Brain microvascular endothelial cell (primary cell): ENCODE measurements at regions not wholly inside any gene's neighbourhood (a gene's known extent, or its start where the extent isn't known, plus 50 kb on each side); places are given as distances from the start of the nearest gene placed in this dataset.
A peak's percentile ranks its signal among the peaks of the same experiment; 100 is the strongest.

Experiments used
- DNase-seq: peaks from one replicate; pipeline ENCODE4 v3.0.0-alpha.2; 2020
- H3K27ac ChIP-seq: fragments of 250-450 bp; sonication (Bioruptor Pico); 2 replicates; pipeline ENCODE4 v1.5.1; 2020; ENCODE audit warnings: mild to moderate bottlenecking, moderate library complexity
- H3K27me3 ChIP-seq: fragments of 250-450 bp; sonication (Bioruptor Pico); replicated peaks from 2 replicates; pipeline ENCODE4 v1.5.1; 2020; ENCODE audit warnings: mild to moderate bottlenecking
- H3K36me3 ChIP-seq: fragments of 250-450 bp; sonication (Bioruptor Pico); replicated peaks from 2 replicates; pipeline ENCODE4 v1.5.1; 2020; ENCODE audit warnings: mild to moderate bottlenecking
- H3K4me3 ChIP-seq: 2 replicates; pipeline ENCODE4 v1.5.1; 2011; ENCODE audit warnings: low read depth, mild to moderate bottlenecking, control low read depth, low read length, moderate library complexity
- in situ Hi-C: cut with HindIII; loops from 2 replicates; pipeline ENCODE4 v1.10.0; 2017; ENCODE audit warnings: low sequenced_read_pairs, low pct_ligation_motif_present
- TF ChIP-seq, protein P1 (sequence below): IDR thresholded peaks from 2 replicates; pipeline ENCODE4 v1.5.1; 2011; ENCODE audit warnings: low read depth, mild to moderate bottlenecking, moderate library complexity, low read length, control low read depth, inconsistent platforms; ENCODE audit errors: missing control alignments

DNA sequence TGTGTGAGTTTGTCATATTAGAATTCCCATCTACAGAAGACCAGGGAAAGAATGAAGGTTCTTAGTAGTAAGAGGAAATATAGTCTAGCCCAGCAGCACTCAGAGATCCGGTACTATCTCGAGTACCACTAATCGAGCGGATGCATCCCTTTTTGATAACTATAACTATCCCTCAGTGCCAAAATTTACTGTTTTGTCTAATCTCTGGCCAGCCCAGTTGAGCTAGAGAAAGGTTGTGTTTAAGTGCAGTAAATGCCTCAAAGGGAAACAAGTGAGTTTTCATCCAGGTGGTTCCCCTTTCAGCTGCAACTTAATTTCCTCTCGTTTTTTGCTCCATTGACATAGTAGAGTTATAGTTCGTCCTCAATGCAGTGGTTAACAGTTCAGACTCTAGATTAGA, 146.7 kb downstream of the GPBP1 start:
- DNase-seq: no peak
- in situ Hi-C loops: loop anchor here (25.0 kb wide), 2 partner anchors 167 to 1142 kb away; partner anchors contain the start of genes ACTBL2 and PLK2
- Histone ChIP-seq H3K36me3 (no peaks in the 10 kb centered on the region), H3K27me3 (no peaks in the 10 kb centered on the region), H3K4me3 (no peak overlapping the region), H3K27ac (no peak overlapping the region)
- TF ChIP-seq, protein P1, sequence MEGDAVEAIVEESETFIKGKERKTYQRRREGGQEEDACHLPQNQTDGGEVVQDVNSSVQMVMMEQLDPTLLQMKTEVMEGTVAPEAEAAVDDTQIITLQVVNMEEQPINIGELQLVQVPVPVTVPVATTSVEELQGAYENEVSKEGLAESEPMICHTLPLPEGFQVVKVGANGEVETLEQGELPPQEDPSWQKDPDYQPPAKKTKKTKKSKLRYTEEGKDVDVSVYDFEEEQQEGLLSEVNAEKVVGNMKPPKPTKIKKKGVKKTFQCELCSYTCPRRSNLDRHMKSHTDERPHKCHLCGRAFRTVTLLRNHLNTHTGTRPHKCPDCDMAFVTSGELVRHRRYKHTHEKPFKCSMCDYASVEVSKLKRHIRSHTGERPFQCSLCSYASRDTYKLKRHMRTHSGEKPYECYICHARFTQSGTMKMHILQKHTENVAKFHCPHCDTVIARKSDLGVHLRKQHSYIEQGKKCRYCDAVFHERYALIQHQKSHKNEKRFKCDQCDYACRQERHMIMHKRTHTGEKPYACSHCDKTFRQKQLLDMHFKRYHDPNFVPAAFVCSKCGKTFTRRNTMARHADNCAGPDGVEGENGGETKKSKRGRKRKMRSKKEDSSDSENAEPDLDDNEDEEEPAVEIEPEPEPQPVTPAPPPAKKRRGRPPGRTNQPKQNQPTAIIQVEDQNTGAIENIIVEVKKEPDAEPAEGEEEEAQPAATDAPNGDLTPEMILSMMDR: no peak

DNA sequence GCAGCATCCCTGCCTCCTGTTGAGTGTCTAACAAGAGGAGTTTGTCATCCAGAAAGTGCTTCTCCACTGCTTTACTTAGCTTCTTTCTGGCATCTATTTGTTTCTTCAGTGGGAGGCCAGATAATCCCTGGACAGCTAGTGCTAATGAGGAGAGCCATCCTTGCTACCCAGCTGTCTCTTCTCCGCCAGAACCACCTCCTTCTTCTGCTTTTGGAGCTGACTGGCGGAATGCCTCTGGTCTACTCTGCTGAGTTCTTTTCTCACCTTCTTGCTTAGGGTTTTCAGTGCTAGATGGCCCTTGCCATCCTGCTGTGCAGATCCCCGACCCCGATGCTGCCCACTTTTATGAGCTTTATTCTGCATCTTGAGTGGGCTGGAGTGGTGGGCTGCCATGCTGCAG, 145.8 kb downstream of the GPBP1 start:
- no peaks in the 10 kb centered on the region for H3K36me3 ChIP-seq
- in situ Hi-C loops: loop anchor here (25.0 kb wide), 2 partner anchors 168 to 1143 kb away; partner anchors contain the start of genes ACTBL2 and PLK2
- H3K4me3 ChIP-seq: no peak overlapping the region
- TF ChIP-seq, protein P1: no peak
- no peak overlapping the region for H3K27ac ChIP-seq
- no peak for DNase-seq
- no peaks in the 10 kb centered on the region for H3K27me3 ChIP-seq

DNA sequence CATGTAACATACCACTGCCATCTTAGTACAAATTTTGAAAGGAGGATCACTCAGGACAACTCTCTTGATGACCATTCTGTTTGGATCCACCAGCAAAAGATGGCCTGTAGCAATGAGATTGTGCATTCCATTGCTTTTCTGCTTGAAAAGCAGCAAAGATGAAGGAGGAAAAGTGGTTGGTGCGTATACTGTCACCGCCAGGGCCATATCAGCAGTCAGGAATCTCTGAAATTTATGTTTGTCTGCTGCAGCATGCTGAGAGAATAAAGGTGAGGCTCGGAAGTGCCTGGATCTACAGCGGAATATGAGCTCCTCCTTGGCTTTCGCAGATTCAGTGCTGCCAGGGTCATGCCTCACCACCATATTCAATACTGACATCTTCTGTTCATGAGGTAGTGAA, 144.4 kb downstream of the GPBP1 start:
- in situ Hi-C loops: loop anchor here (25.0 kb wide), 2 partner anchors 169 to 1144 kb away; partner anchors contain the start of genes ACTBL2 and PLK2

DNA sequence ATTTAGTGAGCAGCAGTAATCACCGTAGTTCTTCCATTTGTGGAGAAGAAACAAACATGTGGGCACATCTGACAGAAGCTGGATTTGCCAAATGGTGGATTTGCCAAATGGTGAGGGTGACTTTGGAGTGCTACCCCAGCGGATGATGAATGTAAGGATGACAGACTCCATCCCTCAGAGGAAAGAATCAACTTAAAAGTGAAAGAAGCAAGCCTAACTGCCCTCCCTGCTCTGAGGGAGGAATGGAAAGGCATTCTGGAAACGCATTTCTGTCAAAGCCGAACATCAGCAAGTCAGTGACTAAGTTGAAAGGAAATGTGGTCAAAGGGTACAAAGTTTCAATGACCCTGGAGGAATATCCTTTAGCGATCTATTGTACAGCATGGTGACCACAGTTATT, 143.5 kb downstream of the GPBP1 start:
- Histone ChIP-seq H3K4me3 (no peak overlapping the region), H3K27ac (peak overlapping the region; percentile 88), H3K27me3 (no peaks in the 10 kb centered on the region), H3K36me3 (no peaks in the 10 kb centered on the region)
- TF ChIP-seq, protein P1: no peak
- DNase-seq: peak; percentile 22
- in situ Hi-C loops: loop anchor here (25.0 kb wide), 2 partner anchors 170 to 1145 kb away; partner anchors contain the start of genes ACTBL2 and PLK2

More for the DNA sequence above, 144.4 kb downstream of the GPBP1 start:
- no peak overlapping the region for H3K27ac ChIP-seq
- TF ChIP-seq, protein P1: no peak
- H3K4me3 ChIP-seq: no peak overlapping the region
- no peaks in the 10 kb centered on the region for H3K36me3 ChIP-seq
- DNase-seq: no peak
- no peaks in the 10 kb centered on the region for H3K27me3 ChIP-seq

DNA sequence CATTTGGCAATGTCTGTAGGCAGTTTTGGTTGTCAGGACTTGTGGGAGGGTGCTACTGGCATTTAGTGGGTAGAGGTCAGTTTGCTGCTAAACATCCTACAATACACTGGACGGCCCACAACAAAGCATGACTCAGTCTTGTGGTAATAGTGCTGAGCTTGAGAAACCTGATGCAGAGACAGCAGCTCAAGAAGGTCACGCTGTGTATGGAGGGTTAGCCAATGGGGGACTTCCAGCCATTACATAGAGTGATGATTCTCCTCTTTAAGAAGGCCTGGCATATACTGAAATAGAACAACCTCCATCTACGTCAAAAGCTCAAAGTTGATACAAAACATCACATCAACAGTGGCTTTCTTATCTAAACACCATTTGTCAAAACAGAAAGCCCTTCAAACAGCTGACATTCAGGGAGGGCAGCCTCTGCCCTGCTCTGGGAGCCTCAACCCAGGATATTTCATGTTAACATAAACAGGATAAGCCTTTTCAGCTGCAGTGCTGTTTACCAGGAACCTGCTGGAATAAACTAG, 143.0 kb downstream of the GPBP1 start:
- TF ChIP-seq, protein P1: no peak
- Histone ChIP-seq H3K27me3 (no peaks in the 10 kb centered on the region), H3K4me3 (no peak overlapping the region), H3K36me3 (no peaks in the 10 kb centered on the region), H3K27ac (peak overlapping the region; percentile 88)
- in situ Hi-C loops: loop anchor here (25.0 kb wide), 2 partner anchors 170 to 1145 kb away; partner anchors contain the start of genes ACTBL2 and PLK2
- peak; percentile 100 for DNase-seq
